ENCODE measurements at regions not wholly inside any gene's neighbourhood (a gene's known extent, or its start where the extent isn't known, plus 50 kb on each side); places are given as distances from the start of the nearest gene placed in this dataset.
"Not testable (repeated sequence)": the region's sequence is repeated elsewhere in the genome, so short reads cannot be mapped to it uniquely, and the experiment has no call there.

DNA sequence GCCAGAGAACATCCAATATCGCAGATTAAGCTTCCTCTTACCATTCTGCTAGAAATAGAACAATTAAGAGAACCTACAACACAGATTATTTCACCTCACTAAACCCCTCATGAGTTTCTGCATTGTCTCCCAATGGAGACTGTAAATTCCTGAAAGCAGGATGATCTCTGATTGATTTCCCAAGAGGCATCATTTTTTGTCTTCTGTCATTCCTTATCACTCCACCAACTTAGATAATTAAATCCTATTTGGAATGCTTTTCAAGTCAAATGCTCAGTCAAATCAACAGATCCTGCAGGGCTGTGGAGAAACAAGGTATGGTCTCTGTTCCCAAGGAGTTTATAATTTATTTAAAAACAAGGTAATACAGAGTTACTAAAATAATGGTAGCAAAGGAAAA lies 161.5 kb downstream of the MTERF1 start:
- no peak for DNase-seq

- no peak for DNase-seq
Observed at GRCh38 chr7:91720260-91720937, 160.1 kb downstream of the MTERF1 start.

DNA sequence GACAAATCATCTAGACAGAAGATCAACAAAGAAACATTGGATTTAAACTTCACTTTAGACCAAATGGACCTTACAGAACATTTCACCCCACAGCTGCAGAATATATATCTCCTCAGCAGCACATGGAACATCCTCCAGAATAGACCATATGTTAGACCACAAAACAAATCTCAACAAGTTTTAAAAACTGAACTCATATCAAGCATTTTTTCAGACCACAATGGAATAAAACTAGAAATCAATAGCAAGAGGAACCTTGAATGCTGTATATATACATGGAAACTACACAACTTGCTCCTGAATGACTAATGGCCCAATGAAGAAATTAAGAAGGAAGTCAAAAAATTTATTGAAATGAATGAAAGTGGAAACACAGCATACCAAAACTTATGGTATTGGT lies 157.7 kb downstream of the MTERF1 start:
- no peak for DNase-seq

GRCh38 chr7:91729046-91729445 lies 151.5 kb downstream of the MTERF1 start:
- not testable (repeated sequence) for DNase-seq

DNA sequence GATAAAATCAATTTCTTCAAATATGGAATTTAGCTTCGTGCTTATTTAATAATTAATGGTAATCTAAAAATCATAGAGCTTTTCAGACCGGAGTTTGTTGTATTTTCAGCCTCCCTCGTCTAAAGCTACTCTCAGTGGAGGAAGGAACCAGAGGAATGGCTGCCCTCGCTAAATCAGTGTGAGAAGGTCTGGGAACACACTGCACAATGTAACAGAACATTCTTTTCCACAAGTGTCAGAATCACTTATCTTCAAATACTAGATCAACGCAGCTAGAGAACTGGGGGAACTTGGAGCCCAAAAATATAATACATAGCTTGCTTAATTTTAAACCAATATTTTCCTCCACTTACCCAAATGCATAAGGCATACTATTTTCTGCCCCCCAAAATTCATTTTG lies 148.5 kb downstream of the MTERF1 start:
- no peak for DNase-seq

DNA sequence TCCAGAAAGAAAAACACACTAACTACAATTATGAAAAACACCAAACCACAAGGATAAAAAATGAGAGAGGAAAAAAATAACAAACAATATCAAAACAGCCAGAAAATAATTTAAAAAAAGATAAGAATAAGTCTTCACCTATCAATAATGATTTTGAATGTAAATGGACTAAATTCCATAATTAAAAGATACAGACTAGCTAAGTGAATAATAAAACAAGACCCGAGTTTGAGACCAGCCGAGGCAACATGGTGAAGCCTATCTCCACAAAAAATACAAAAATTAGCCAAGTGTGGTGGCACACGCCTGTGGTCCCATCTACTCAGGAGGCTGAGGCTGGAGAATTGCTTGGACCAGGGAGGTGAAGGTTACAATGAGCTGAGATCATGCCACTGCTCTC lies 131.1 kb downstream of the MTERF1 start:
- DNase-seq = no peak

DNA sequence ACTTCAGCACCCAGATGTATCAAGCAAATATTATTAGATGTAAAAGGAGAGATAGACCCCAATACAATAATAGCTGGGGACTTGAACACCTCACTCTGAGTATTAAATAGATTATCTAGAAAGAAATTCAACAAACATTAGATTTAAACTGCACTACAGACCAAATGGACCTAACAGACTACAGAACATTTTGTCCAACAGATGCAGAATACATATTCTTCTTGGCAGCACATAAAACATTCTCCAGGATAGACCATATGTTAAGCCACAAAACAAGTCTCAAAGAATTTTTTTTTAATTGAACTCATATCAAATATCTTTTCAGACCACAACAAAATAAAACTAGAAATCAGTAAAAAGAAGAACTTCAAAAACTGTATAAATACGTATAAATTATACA lies 130.4 kb downstream of the MTERF1 start:
- no peak for DNase-seq

DNA sequence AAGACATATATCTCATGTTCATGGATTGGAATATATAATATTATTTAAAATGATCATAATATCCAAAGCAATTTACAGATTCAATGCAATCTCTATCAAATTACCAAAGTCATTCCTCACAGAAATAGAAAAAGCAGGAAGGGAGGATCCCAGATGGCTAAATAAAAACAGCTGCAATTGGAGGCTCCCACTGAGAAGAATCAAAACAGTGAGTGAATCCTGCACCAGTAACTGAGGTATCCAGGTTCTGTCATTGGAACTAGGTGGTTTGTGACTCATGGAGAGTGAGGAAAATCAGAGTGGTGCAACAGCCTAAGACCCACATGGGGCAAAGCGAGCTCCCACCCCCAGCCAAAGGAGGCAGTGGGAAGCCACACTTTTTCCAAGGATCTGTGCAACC lies 128.4 kb downstream of the MTERF1 start:
- no peak for DNase-seq

GRCh38 chr7:91754280-91754679 lies 126.2 kb downstream of the MTERF1 start:
- DNase-seq = not testable (repeated sequence)

GRCh38 chr7:91755121-91755520 lies 125.4 kb downstream of the MTERF1 start:
- DNase-seq = not testable (repeated sequence)

GRCh38 chr7:91759205-91759863 lies 121.2 kb downstream of the MTERF1 start:
- DNase-seq = no peak

DNA sequence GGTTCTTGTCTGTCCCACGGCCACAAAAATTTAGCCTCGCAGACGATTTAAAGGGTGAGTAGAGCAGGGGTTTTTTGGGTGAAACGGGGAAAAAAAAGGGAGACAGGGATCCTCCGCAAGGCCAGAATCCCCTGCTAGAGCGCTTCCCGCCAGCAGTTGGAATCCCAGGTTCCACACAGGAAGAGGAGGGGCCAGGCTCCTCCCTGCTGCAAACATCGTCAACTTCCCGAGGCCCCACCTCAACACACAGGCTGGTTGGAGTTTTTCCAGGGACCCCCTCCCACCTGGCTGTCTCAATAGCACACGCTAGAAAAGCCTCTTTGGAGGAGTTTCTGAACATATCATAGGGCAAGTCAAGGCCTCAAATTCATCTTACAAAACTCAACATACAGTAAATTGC lies 112.7 kb downstream of the MTERF1 start:
- DNase-seq = no peak

GRCh38 chr7:91771394-91771793 lies 109.1 kb downstream of the MTERF1 start:
- no peak for DNase-seq

GRCh38 chr7:91771921-91772815 lies 108.3 kb downstream of the MTERF1 start:
- no peak for DNase-seq

GRCh38 chr7:91776171-91776570 lies 104.3 kb downstream of the MTERF1 start:
- DNase-seq = no peak

- no peak for DNase-seq
Observed at GRCh38 chr7:91777522-91777921, 103.0 kb downstream of the MTERF1 start.

DNA sequence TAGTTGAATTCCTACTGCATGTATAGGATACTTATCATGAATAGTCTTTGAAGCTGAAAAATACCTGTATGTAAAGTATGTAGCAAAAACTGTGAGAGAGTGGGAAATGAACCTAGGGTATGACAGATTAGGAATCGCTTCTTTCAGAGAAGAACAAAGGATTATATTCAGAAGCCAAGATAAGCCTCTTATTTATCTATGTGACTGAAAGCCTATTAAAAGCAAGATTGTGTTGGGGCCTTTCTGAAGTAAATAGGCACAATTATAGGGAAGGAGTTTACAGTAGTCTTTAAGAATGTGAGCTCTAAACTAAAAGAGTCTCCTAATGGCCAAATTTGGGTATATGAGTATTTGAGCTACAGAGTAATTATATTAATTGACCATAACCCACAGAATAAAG lies 102.1 kb downstream of the MTERF1 start:
- no peak for DNase-seq

DNA sequence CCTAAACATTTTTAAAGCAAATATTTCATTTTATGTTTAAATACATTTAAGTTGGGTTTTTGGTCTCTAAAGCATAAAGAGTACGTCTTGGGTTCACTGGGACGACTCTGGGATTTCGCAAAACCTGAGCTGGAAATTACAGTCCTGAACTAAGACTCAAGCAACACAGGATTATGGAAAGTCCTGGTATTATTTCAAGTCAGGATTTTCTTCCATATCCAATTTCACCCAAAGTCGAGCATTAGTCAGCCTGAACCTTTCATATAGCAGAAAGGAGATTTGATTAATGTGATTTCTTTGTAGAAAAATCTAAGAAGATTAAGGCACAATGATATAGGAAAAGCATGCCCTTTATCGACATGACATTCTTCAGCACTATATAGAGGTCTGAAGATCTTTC lies 100.0 kb downstream of the MTERF1 start:
- no peak for DNase-seq

- DNase-seq = no peak
Observed at GRCh38 chr7:91784469-91784868, 96.0 kb downstream of the MTERF1 start.

DNA sequence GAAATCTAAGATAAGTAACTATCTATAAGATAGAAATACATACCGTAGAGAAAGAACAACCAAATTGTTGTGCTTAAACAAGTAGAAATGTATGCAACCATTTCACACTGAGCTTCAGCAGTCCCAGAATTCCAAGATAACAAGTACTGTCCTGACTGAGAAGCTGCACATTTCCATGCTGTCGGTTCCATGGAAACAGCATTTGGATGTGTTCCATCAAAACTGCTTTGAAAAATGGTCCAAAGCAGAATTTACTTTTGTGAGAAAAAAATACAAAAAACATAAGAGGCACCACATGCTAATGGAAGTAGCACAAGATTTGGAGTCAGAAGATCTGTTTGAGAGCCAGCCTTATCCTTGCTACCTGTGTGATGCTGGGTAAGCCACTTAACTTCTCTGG lies 92.6 kb downstream of the MTERF1 start:
- no peak for DNase-seq

DNA sequence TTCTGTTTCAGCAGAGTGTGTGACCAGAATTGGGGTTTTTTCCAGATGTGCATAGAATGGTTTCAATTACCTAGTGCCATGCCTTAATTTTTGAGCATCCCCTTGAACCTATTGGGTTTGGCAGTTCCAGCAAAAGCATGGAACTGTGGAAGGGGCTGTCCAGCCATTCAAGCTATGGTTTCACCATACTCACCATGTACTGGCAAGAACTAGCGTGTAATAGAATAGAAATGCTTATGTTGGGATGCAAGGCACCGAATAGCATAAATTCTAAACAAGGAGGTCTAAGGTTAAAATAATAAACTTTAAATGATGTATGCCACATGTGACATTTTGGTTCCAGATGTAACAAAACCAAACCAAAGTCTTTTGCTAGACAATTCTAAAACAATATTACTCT lies 91.4 kb downstream of the MTERF1 start:
- no peak for DNase-seq

DNA sequence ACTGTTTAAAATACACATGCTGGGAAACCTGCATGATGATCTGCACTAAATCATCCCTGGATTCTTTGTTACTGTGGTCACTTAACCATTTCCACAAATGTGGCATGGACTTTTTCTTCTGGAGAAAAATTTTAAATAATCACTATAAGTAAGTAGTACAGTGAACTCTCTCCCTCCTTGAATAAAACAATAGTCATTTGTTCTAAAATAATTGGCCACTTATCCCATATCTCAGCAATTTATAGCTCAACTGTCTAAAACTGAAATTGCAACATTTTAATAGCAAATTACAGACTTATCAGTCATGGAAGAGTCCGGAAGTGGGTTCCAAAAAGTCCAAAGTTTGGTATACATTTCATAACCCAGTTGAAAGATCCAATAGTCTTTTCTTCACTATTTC lies 90.9 kb downstream of the MTERF1 start:
- DNase-seq = no peak

- DNase-seq = not testable (repeated sequence)
Observed at GRCh38 chr7:91790646-91791045, 89.9 kb downstream of the MTERF1 start.

GRCh38 chr7:91796122-91796521 lies 84.4 kb downstream of the MTERF1 start:
- DNase-seq = no peak
